SK-N-SH (cell line): ENCODE measurements at regions not wholly inside any gene's neighbourhood (a gene's known extent, or its start where the extent isn't known, plus 50 kb on each side); places are given as distances from the start of the nearest gene placed in this dataset.

ENCODE experiments used
- CTCF ChIP-seq: fragments of 200-600 bp; sonication (generic); IDR thresholded peaks from 2 replicates; pipeline ENCODE4 v1.6.1; 2017; ENCODE audit warnings: antibody characterized with exemption, mild to moderate bottlenecking, moderate library complexity
- EP300 ChIP-seq, 2 experiments: IDR thresholded peaks; 2 replicates each; pipeline versions ENCODE4 v1.4.0 to v1.6.1; 2012; ENCODE audit warnings: borderline replicate concordance in 1 of 2, low read depth in 1 of 2, low read length in 1 of 2

- TF ChIP-seq CTCF (no peak), EP300 (IDR thresholded peaks at IDR 0.05; ENCODE audit: borderline replicate concordance in 1 of 2, low read depth in 1 of 2, low read length in 1 of 2) (no peak)
These were observed 1016.0 kb downstream of the SOCS6 start for GRCh38 chr18:71304856-71305255.
